ENCODE measurements at regions not wholly inside any gene's neighbourhood (a gene's known extent, or its start where the extent isn't known, plus 50 kb on each side); places are given as distances from the start of the nearest gene placed in this dataset.

GRCh38 chr1:228911225-228912210 is 176.2 kb downstream of the RHOU start:
- no peak for DNase-seq (ENCODE audit: extremely low spot score, insufficient read length, low read depth)

GRCh38 chr1:228913626-228914414 is 178.5 kb downstream of the RHOU start:
- DNase-seq (ENCODE audit: extremely low spot score, insufficient read length, low read depth) (no peak), FAIRE-seq (no peak)

More at GRCh38 chr1:228911225-228912210, 176.2 kb downstream of the RHOU start:
- no peak for FAIRE-seq

- DNase-seq (ENCODE audit: extremely low spot score, insufficient read length, low read depth) (no peak), FAIRE-seq (no peak)
Observed at GRCh38 chr1:228914700-228915099, 179.4 kb downstream of the RHOU start.

- DNase-seq (ENCODE audit: extremely low spot score, insufficient read length, low read depth) (no peak), FAIRE-seq (no peak)
Observed at GRCh38 chr1:228917342-228917741, 182.1 kb downstream of the RHOU start.

GRCh38 chr1:228917755-228918154 is 182.5 kb downstream of the RHOU start:
- FAIRE-seq (no peak), DNase-seq (ENCODE audit: extremely low spot score, insufficient read length, low read depth) (no peak)

- DNase-seq (ENCODE audit: extremely low spot score, insufficient read length, low read depth) = no peak
- FAIRE-seq = no peak
Observed at GRCh38 chr1:228918335-228918734, 183.1 kb downstream of the RHOU start.

- no peak for FAIRE-seq
Observed at GRCh38 chr1:228919914-228920313, 184.6 kb downstream of the RHOU start.

GRCh38 chr1:228920831-228921230 is 185.6 kb downstream of the RHOU start:
- DNase-seq (ENCODE audit: extremely low spot score, insufficient read length, low read depth) (no peak), FAIRE-seq (no peak)

More at GRCh38 chr1:228919914-228920313, 184.6 kb downstream of the RHOU start:
- no peak for DNase-seq (ENCODE audit: extremely low spot score, insufficient read length, low read depth)

GRCh38 chr1:228921481-228921880 is 186.2 kb downstream of the RHOU start:
- FAIRE-seq (no peak), DNase-seq (ENCODE audit: extremely low spot score, insufficient read length, low read depth) (no peak)

GRCh38 chr1:228922722-228923376 is 187.6 kb downstream of the RHOU start:
- DNase-seq (ENCODE audit: extremely low spot score, insufficient read length, low read depth) (no peak), FAIRE-seq (no peak)

GRCh38 chr1:228923973-228924686 is 188.9 kb downstream of the RHOU start:
- DNase-seq (ENCODE audit: extremely low spot score, insufficient read length, low read depth) = no peak
- no peak for FAIRE-seq

GRCh38 chr1:228925691-228926090 is 190.4 kb downstream of the RHOU start:
- DNase-seq (ENCODE audit: extremely low spot score, insufficient read length, low read depth) (no peak), FAIRE-seq (no peak)

- DNase-seq (ENCODE audit: extremely low spot score, insufficient read length, low read depth) = no peak
- no peak for FAIRE-seq
Observed at GRCh38 chr1:228927421-228927820, 192.1 kb downstream of the RHOU start.

- DNase-seq (ENCODE audit: extremely low spot score, insufficient read length, low read depth) (no peak), FAIRE-seq (peak; percentile 24)
Observed at GRCh38 chr1:228927946-228928898, 192.9 kb downstream of the RHOU start.

GRCh38 chr1:228929476-228930027 is 194.3 kb downstream of the RHOU start:
- no peak for DNase-seq (ENCODE audit: extremely low spot score, insufficient read length, low read depth)
- FAIRE-seq = no peak

GRCh38 chr1:228930479-228930957 is 195.2 kb downstream of the RHOU start:
- DNase-seq (ENCODE audit: extremely low spot score, insufficient read length, low read depth) (no peak), FAIRE-seq (no peak)

- DNase-seq (ENCODE audit: extremely low spot score, insufficient read length, low read depth) (no peak), FAIRE-seq (no peak)
Observed at GRCh38 chr1:228933753-228934152, 198.5 kb downstream of the RHOU start.

GRCh38 chr1:228935198-228935663 is 200.0 kb downstream of the RHOU start:
- no peak for FAIRE-seq
- no peak for DNase-seq (ENCODE audit: extremely low spot score, insufficient read length, low read depth)

Measured in GM18507 (cell line).